GDM1 (cell line): ENCODE measurements at regions not wholly inside any gene's neighbourhood (a gene's known extent, or its start where the extent isn't known, plus 50 kb on each side); places are given as distances from the start of the nearest gene placed in this dataset.

Source experiments
- DNase-seq: peaks from one replicate; lab custom pipeline; 2025; lab: John Stamatoyannopoulos, UW

DNA sequence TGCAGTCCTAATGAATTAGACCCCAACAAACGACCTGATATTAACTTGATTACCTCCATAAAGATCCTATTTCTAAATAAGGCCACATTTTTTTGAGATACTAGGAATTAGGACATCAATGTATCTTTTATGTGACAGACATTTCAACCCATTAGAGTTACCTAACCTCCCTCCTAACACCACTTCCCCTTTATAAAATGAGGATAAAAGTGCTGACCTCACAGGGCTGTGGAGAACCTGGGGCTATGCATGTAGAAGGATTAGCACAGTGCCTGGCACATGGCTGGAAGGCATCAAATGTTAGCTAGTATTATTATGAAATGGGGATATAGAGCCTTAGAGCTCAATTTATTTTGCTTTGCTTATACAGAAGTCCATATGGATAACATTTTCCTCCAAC lies 53.5 kb upstream of the LRRN1 start:
- no peak for DNase-seq

DNA sequence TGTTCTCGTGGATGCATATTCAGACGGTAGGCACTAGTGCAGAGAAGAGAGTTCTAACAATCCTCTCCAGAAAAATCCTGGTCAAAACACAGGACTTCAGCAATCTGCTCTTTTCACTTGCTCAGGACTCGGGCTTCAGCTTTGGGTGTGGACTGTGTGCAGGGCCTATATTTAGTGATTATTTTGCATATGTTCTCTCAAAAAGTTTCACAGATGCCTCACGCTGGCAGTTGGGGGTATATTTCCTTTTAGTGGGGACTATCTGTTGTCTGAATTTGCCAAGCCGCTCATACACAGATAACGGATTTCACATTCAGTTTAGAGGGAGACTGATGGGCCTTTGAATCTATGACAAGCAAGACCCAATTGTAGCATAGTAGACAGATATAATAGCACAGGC lies 54.4 kb upstream of the LRRN1 start:
- DNase-seq: no peak

GRCh38 chr3:3743754-3744153 lies 55.5 kb upstream of the LRRN1 start:
- DNase-seq: no peak

- DNase-seq: no peak
These were observed 59.2 kb upstream of the LRRN1 start for GRCh38 chr3:3740061-3740460.

- no peak for DNase-seq
These were observed 59.7 kb upstream of the LRRN1 start for GRCh38 chr3:3739330-3740060.

DNA sequence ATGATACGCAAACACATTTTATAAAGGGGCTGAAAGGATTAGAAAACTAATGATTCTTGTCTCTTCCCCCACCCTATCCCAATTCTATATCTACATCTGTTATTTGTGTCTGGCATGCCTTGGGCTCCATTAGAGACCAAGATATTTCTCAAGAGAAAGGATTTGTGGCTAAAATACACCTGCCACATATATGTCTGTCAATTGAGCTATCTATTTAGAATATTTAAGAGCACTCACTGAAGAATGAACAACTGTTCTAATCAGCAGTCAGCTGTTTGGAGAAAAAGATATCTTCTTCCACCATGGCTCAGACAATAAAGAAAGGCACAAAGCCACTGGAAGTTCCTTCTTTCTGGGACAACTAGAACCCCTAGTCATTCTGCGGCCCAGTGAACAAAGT lies 61.7 kb upstream of the LRRN1 start:
- no peak for DNase-seq

- no peak for DNase-seq
These were observed 63.3 kb upstream of the LRRN1 start for GRCh38 chr3:3735919-3736318.

DNA sequence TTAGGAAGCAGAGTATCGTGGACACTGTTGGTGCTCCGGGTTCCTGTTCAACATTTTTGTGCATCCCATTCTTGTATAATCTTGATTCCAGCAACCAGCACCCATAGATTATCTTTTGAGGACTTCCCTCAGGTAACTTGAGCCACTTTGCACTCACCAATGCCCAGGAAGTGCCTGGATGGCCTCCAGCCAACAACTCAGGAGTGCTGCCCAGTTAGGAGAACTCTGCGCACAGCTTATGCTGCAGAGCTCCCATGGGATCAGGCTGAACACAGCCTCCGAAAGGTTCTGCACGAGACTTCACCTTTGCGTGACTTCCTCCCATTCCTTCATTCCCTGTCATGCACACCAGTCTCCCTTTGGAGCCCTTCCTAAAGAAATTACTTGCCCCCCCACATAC lies 64.3 kb upstream of the LRRN1 start:
- DNase-seq: no peak

DNA sequence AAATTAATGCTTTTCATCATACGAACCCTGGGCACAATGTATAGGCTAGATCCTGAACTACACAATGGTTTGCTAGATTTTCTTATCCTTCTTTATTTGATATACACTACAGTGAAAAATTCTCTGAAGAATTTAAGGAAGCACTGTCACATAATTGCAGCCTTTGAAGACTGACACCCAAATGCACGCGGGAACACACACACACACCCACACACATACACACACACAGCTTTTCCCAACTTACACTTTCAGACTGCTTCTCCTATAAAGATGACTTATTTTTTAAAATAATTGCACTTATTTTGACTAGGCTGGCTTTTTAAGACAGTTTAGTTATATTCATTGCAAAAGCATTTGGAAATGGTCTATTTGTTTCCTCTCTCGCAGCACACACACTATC lies 70.0 kb upstream of the LRRN1 start:
- no peak for DNase-seq

DNA sequence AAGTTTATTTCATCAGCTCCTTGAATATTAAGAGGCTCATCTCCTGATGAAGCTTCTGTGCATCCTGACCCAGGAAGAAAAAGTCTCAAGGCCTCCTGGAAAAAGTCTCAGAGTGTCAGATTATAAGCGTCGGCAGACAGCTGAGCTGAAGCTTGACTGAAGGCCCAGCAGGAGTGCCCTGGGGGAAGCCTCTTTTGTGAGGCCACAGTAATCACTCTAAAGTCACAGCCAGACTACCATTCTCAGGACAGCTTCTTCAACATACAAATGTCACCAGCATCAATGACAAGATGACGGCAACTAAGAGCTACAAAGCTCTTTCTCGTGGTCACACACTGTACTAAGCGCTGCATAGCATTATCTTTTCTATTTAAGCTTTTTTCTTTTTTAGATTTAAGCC lies 72.7 kb upstream of the LRRN1 start:
- DNase-seq: no peak

DNA sequence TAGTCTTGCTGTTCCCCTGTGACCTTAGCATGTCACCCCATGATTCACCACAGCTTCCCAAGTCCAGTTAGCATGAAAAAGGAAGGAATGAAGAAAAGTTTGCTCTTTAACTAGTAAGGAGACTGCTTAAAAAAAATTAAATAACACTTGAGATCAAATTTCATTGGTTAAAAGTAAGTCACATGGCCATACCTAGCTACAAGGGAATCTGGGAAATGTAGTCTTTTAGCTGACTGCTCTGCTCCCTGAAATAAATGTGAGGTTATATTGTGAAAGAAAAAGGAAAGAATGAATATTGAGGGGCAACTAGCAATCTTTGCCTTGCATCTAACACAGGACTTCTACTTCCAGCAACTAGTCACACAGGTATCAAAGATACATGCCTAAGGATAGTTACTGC lies 84.7 kb upstream of the LRRN1 start:
- DNase-seq: no peak

- DNase-seq: no peak
These were observed 86.3 kb upstream of the LRRN1 start for GRCh38 chr3:3712971-3713370.

- no peak for DNase-seq
These were observed 90.5 kb upstream of the LRRN1 start for GRCh38 chr3:3708769-3709115.

DNA sequence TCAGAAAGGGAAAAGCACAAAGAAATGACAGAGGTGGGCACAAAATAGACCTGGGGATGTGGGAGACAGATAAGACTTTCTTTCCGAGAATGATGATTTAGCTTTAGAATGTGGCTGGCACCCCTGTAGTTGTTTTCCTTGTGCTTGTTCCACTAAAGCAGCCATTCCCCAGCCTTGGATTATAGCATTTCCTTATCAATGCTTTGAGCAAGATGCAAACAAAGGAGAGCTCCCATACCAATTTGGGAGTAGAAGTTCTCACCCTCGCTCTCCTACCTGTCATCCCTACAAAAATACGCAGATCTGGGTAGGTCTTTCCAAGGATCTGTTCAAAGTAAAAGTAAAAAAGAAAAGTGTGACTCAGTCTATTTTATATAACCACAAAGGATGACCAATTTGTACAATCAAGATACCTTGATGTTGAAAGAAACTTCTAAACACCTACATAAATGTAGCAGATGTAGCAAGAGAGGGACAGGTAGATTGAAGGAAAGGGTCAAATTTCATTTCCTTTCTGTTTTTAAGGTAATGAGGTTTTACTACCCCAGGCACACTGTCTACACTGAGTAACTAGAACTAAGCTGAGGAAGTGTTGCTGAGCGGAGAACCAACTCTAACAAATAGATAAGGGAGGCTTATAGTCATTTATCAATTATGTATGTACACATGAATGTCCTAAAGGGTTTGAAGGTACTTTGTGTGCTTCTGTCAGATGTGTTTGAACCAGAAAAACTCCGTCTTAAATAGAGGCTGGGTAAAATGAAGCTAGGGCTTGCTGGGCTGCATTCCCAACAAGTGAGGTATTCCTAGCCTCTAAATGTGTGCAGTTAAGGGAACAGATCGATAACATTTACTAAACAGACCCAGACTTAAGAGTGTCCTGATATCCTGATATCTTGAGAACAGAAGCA lies 91.1 kb upstream of the LRRN1 start:
- DNase-seq: no peak

- no peak for DNase-seq
These were observed 94.0 kb upstream of the LRRN1 start for GRCh38 chr3:3705090-3705775.

DNA sequence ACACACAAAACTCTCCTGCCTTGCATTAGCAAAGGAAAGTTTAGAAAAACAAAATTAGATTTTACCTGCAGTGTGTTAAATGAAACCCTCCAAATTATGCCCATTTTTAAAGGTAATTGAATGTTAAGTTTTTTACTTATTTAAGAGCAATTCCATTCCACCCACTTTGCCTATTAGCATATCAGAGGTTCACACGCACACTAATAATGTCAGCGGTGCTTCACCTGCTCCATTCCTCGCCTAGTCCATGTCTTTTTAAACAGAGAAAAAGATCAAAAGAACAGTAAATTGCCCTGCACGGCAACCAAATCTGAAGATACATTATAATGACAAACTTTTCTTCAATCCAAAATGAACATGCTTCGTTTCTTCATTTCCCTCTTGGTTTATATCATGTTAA lies 97.3 kb upstream of the LRRN1 start:
- no peak for DNase-seq

DNA sequence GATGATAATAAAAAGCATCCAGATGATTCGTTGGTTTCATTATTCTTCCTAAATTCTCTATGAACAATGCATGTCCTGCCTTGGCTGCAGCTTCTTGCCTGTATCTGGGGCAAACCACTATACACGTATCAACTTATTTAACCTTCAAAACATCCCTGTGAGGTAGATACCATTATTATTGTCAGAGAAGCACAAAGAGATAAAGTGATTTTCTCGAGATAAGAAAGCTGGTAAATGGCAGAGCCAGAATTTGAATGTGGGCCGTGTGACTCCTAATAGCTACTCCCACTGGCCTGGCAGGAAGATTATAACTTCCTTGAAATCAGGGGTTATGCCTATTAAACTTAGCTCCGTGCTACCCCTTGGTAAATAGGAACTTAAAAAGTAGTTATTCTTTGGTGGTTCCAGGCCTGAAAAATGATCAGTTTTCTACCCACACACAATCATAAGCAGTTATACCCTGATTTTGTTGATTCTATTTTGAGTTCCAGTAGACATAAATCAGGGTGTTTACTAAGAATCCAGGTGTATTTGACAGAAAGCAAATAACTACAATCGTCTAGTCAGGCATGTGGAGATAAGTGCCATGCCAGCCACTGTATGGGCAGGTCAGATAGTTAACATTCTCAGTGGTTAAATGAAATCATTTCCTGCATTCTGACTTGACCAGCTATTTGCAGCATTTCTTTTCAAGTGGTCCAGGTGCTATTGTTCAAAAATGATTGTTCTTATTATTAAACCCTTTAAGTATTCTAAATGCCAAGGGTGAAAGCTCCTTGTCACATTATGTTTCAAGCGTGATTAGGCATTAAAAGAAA lies 99.2 kb upstream of the LRRN1 start:
- no peak for DNase-seq

- no peak for DNase-seq
These were observed 99.8 kb upstream of the LRRN1 start for GRCh38 chr3:3699407-3699806.

DNA sequence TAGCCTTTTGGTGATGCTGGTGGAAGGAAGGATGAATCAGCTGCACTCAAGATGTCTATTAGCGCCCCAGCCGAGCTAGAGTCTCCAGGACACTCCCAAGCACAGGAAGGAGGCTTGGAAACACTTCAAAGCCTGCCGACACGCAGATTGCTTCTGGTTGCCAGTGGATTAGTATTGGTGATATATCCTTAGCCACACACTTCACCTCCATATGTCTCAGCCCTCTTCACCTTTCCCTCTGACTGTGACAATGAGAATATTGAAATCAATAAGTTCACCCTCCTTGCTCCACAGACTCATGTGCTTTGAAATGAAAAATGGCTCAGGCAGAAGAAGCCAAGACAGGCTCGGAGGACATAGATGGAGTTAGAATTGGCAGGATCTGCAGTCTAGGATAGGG lies 102.9 kb upstream of the LRRN1 start:
- no peak for DNase-seq

DNA sequence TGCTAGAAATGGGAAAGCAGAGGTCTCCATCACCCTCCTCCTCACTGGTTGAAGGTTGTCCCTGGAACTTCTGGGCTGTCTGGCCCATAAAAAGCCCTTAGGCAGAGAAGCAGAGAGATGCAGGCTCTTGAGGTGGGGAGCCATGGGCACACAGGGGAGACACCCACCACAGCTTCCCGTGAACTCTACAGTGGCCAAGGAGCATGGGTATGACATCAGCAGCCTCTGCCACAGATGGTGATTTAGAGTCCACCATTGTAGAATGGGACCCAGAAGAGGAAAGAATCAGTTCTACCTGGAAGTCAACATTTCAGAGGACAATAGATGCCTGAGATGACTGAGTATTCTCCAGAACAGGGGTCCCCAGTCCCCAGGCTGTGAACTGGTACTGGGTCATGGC lies 105.6 kb upstream of the LRRN1 start:
- no peak for DNase-seq

GRCh38 chr3:3689601-3690375 lies 109.4 kb upstream of the LRRN1 start:
- no peak for DNase-seq
